ENCODE measurements at regions not wholly inside any gene's neighbourhood (a gene's known extent, or its start where the extent isn't known, plus 50 kb on each side); places are given as distances from the start of the nearest gene placed in this dataset.

DNA sequence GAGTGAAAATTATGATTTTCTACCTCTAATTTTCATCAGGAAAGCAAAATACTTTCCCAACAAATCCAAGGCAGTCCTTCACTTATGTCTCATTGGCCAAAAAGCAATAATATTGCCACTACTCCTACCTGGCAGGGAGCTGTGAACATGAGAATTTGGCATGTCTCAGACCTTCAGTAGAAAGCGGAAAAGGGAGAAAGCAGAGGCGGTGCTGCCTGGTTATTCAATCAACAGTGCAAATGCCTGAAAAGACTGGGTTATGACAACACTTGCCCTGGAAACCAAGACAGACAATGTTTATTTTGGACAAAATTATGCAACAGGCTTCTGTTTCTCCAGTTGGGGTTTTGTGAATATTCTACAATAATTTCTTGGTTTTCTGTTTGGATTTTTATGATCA is 194.4 kb downstream of the TAF11L14 start:
- H3K9me3 ChIP-seq (ENCODE audit: control insufficient read depth, insufficient read depth, low read depth, low read length): no peaks in the 10 kb centered on the region
- intact Hi-C loops (cut with micrococcal nuclease; ENCODE audit: unreplicated experiment) (no loop called here), in situ Hi-C loops (cut with HindIII; ENCODE audit: low pct_unique_long_range_greater_than_20kb, low sequenced_read_pairs) (no loop called here)
- no peak overlapping the region for H3K27ac ChIP-seq (ENCODE audit: low read length)
- H3K27me3 ChIP-seq (ENCODE audit: control insufficient read depth, insufficient read depth, low read length): no peaks in the 10 kb centered on the region
- no peaks in the 10 kb centered on the region for H3K36me3 ChIP-seq (ENCODE audit: control insufficient read depth, insufficient read depth, low read length)
- no peaks in the 10 kb centered on the region for H3K4me1 ChIP-seq (ENCODE audit: control insufficient read depth, insufficient read depth, low read length)
- no peak overlapping the region for H3K4me3 ChIP-seq (ENCODE audit: low read depth in 2 of 2, low read length in 2 of 2)
- ATAC-seq: no peak
- ChIA-PET CTCF (no interaction called here), POLR2A (no interaction called here)
- DNase-seq (ENCODE audit: low read depth, low spot score): no peak
- BruUV-seq (replicated peaks): no TSS peak
- TF ChIP-seq, protein P1, sequence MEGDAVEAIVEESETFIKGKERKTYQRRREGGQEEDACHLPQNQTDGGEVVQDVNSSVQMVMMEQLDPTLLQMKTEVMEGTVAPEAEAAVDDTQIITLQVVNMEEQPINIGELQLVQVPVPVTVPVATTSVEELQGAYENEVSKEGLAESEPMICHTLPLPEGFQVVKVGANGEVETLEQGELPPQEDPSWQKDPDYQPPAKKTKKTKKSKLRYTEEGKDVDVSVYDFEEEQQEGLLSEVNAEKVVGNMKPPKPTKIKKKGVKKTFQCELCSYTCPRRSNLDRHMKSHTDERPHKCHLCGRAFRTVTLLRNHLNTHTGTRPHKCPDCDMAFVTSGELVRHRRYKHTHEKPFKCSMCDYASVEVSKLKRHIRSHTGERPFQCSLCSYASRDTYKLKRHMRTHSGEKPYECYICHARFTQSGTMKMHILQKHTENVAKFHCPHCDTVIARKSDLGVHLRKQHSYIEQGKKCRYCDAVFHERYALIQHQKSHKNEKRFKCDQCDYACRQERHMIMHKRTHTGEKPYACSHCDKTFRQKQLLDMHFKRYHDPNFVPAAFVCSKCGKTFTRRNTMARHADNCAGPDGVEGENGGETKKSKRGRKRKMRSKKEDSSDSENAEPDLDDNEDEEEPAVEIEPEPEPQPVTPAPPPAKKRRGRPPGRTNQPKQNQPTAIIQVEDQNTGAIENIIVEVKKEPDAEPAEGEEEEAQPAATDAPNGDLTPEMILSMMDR (IDR thresholded peaks at IDR 0.05): no peak
- TF ChIP-seq POLR2AphosphoS5 (IDR thresholded peaks at IDR 0.05; ENCODE audit: low read depth, low read length): no peak
- TF ChIP-seq SIN3A (IDR thresholded peaks at IDR 0.05; ENCODE audit: borderline replicate concordance, insufficient read depth, low read depth, low read length): no peak
- TF ChIP-seq, protein P2, sequence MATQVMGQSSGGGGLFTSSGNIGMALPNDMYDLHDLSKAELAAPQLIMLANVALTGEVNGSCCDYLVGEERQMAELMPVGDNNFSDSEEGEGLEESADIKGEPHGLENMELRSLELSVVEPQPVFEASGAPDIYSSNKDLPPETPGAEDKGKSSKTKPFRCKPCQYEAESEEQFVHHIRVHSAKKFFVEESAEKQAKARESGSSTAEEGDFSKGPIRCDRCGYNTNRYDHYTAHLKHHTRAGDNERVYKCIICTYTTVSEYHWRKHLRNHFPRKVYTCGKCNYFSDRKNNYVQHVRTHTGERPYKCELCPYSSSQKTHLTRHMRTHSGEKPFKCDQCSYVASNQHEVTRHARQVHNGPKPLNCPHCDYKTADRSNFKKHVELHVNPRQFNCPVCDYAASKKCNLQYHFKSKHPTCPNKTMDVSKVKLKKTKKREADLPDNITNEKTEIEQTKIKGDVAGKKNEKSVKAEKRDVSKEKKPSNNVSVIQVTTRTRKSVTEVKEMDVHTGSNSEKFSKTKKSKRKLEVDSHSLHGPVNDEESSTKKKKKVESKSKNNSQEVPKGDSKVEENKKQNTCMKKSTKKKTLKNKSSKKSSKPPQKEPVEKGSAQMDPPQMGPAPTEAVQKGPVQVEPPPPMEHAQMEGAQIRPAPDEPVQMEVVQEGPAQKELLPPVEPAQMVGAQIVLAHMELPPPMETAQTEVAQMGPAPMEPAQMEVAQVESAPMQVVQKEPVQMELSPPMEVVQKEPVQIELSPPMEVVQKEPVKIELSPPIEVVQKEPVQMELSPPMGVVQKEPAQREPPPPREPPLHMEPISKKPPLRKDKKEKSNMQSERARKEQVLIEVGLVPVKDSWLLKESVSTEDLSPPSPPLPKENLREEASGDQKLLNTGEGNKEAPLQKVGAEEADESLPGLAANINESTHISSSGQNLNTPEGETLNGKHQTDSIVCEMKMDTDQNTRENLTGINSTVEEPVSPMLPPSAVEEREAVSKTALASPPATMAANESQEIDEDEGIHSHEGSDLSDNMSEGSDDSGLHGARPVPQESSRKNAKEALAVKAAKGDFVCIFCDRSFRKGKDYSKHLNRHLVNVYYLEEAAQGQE (IDR thresholded peaks at IDR 0.05; ENCODE audit: insufficient read depth in 1 of 2, low read depth in 2 of 2, low read length in 1 of 2): no peak
- TF ChIP-seq TCF7L2 (IDR thresholded peaks at IDR 0.05; ENCODE audit: low read depth, low read length): no peak

DNA sequence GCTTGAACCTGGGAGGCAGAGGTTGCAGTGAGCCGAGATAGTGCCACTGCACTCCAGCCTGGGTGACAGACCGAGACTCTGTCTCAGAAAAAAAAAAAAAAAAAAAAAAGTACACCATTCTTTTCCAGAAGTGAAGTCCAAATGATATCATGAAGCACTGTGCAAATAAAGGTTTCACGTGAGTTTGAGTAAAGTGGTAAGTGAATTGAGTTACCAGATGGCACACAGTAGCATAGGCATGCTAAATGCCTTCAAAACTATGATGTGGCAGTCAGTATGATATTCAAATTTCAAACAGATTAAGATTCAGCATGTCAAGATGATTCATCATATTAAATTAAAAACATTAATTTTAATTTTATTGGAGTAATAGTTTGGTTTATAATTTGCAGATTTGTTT is 195.2 kb downstream of the TAF11L14 start:
- Histone ChIP-seq H3K4me1 (ENCODE audit: control insufficient read depth, insufficient read depth, low read length) (no peaks in the 10 kb centered on the region), H3K36me3 (ENCODE audit: control insufficient read depth, insufficient read depth, low read length) (no peaks in the 10 kb centered on the region), H3K27ac (ENCODE audit: low read length) (no peak overlapping the region), H3K27me3 (ENCODE audit: control insufficient read depth, insufficient read depth, low read length) (no peaks in the 10 kb centered on the region), H3K4me3 (ENCODE audit: low read depth in 2 of 2, low read length in 2 of 2) (no peak overlapping the region), H3K9me3 (ENCODE audit: control insufficient read depth, insufficient read depth, low read depth, low read length) (no peaks in the 10 kb centered on the region)
- intact Hi-C loops (cut with micrococcal nuclease; ENCODE audit: unreplicated experiment): no loop called here
- ATAC-seq (no peak), DNase-seq (ENCODE audit: low read depth, low spot score) (no peak)
- no TSS peak for BruUV-seq (replicated peaks)
- CTCF ChIA-PET: no interaction called here
- POLR2A ChIA-PET: no interaction called here
- TF ChIP-seq, protein P2 (IDR thresholded peaks at IDR 0.05; ENCODE audit: insufficient read depth in 1 of 2, low read depth in 2 of 2, low read length in 1 of 2): no peak
- TF ChIP-seq TCF7L2 (IDR thresholded peaks at IDR 0.05; ENCODE audit: low read depth, low read length) (no peak), POLR2AphosphoS5 (IDR thresholded peaks at IDR 0.05; ENCODE audit: low read depth, low read length) (no peak), SIN3A (IDR thresholded peaks at IDR 0.05; ENCODE audit: borderline replicate concordance, insufficient read depth, low read depth, low read length) (no peak)
- TF ChIP-seq, protein P1 (IDR thresholded peaks at IDR 0.05): no peak
- in situ Hi-C loops (cut with HindIII; ENCODE audit: low pct_unique_long_range_greater_than_20kb, low sequenced_read_pairs): no loop called here
